ENCODE measurements at regions not wholly inside any gene's neighbourhood (a gene's known extent, or its start where the extent isn't known, plus 50 kb on each side); places are given as distances from the start of the nearest gene placed in this dataset.

DNA sequence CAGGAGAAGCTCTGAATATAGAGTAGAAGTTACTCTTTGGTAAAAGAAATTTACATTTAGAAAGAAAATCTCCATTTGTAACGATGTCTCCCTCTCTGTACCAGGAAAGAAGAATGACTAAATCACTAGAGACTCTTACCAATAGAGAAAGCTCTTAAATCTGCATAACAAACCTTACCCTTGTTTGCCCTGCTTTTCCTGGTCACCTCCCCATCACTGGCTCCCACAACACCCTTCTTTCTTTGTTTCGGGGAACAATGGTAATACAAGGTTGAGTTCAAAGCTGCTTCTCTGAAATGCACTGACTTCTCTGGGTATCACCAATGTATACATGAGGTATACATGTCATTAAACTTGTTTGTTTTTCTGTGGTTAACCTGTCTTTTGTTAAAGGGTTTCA, 351.1 kb upstream of the FLRT2 start:
- TF ChIP-seq CTCF (conservative IDR thresholded peaks at IDR 0.05; ENCODE audit: low read depth in 2 of 2): no peak
- no peak for TF ChIP-seq EZH2 (IDR thresholded peaks at IDR 0.05; ENCODE audit: low read depth, unreplicated experiment)
- TF ChIP-seq, protein P1, sequence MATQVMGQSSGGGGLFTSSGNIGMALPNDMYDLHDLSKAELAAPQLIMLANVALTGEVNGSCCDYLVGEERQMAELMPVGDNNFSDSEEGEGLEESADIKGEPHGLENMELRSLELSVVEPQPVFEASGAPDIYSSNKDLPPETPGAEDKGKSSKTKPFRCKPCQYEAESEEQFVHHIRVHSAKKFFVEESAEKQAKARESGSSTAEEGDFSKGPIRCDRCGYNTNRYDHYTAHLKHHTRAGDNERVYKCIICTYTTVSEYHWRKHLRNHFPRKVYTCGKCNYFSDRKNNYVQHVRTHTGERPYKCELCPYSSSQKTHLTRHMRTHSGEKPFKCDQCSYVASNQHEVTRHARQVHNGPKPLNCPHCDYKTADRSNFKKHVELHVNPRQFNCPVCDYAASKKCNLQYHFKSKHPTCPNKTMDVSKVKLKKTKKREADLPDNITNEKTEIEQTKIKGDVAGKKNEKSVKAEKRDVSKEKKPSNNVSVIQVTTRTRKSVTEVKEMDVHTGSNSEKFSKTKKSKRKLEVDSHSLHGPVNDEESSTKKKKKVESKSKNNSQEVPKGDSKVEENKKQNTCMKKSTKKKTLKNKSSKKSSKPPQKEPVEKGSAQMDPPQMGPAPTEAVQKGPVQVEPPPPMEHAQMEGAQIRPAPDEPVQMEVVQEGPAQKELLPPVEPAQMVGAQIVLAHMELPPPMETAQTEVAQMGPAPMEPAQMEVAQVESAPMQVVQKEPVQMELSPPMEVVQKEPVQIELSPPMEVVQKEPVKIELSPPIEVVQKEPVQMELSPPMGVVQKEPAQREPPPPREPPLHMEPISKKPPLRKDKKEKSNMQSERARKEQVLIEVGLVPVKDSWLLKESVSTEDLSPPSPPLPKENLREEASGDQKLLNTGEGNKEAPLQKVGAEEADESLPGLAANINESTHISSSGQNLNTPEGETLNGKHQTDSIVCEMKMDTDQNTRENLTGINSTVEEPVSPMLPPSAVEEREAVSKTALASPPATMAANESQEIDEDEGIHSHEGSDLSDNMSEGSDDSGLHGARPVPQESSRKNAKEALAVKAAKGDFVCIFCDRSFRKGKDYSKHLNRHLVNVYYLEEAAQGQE (IDR thresholded peaks at IDR 0.05; ENCODE audit: unreplicated experiment): no peak
- no peak for TF ChIP-seq POLR2AphosphoS5 (IDR thresholded peaks at IDR 0.05; ENCODE audit: low read depth)

Measured in GM23338 (cell line).